Muscle of back (tissue), 3 donors: ENCODE measurements at regions not wholly inside any gene's neighbourhood (a gene's known extent, or its start where the extent isn't known, plus 50 kb on each side); places are given as distances from the start of the nearest gene placed in this dataset.
"Not testable (repeated sequence)": the region's sequence is repeated elsewhere in the genome, so short reads cannot be mapped to it uniquely, and the experiment has no call there.

Experiments
- DNase-seq, 3 donors: peaks; one replicate each; pipeline versions ENCODE4 v3.0.0 to v3.0.0-alpha.2; 2013

DNA sequence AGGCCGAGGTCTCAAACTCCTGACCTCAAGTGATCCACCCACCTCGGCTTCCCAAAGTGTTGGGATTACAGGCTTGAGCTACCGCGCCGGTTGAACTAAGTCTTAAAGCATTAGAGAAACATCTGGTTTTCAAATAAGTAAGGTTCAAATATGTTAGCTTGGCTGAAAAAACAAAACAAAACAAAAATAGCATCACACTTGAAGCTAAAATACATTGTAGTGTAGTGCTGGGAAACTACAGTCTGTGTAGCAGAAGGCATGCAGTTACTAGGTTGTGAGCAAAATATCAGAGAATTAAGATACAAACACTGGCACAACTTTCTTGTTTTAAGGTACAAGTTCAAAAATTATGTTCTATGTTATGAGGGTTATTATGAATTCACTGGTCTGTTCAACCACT is 224.8 kb upstream of the CHORDC1 start:
- DNase-seq, result peak in 1 of 3 donors; percentile 38

GRCh38 chr11:90446207-90446606 is 223.4 kb upstream of the CHORDC1 start:
- no peak for DNase-seq

- no peak for DNase-seq
Observed at GRCh38 chr11:90438069-90438468, 215.2 kb upstream of the CHORDC1 start.

- DNase-seq, result peak in 1 of 3 donors; percentile 8
Observed at GRCh38 chr11:90434858-90435257, 212.0 kb upstream of the CHORDC1 start.

GRCh38 chr11:90428836-90429235 is 206.0 kb upstream of the CHORDC1 start:
- no peak for DNase-seq

DNA sequence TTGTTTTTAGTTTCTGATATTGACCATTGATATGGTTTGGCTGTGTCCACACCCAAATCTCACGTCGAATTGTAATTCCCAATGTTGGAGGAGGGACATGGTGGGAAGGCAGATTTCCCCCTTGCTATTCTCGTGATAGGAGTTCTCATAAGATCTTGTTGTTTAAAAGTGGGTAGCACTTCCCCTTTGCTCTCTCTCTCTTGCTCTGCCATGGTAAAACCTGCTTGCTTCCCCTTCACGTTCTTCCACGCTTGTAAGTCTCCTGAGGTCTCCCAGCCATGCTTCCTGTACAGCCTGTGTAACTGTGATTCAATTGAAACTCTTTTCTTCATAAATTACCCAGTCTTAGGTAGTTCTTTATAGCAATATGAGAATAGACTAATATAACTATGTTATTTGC is 203.6 kb upstream of the CHORDC1 start:
- DNase-seq, result no peak

- peak in 1 of 3 donors; percentile 12 for DNase-seq
Observed at GRCh38 chr11:90423378-90423777, 200.5 kb upstream of the CHORDC1 start.

DNA sequence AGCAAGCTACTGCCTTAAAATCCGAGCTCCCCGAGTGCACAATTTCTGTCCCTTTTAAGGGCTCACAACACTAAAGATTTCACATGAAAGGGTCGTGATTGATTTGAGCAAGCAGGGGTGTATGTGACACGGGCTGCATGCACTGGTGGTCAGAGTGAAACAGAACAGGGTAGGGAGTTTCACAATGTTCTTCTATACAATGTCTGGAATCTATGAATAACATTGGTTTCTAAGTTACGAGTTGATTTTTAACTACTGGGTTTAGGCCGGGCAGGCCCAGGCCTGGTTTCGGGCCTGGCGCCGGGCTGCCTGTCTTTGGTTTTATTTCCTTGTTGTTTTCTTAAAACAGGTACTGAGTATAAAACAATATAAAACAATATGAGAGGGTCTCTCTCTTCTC is 199.9 kb upstream of the CHORDC1 start:
- DNase-seq, result not testable (repeated sequence)

DNA sequence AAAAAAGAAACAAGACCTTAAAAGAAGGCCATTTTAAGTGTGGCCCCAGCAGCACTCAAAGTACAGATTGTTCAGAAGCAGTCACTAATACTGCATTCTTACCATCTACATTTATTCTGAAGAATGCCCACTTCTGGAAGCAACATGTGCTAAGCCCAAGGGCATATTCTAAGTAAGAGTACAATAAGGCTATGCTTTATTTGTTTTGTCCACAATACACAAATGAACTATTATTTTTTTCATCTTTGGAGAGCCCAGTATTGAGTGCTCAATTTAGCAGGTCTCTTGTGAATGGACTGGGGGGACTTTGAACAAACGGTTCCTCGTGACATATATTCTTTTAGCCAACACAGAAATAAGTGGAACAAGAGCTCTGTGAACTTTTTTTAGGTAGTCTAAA is 191.4 kb upstream of the CHORDC1 start:
- no peak for DNase-seq

GRCh38 chr11:90407350-90407749 is 184.5 kb upstream of the CHORDC1 start:
- DNase-seq, result no peak

DNA sequence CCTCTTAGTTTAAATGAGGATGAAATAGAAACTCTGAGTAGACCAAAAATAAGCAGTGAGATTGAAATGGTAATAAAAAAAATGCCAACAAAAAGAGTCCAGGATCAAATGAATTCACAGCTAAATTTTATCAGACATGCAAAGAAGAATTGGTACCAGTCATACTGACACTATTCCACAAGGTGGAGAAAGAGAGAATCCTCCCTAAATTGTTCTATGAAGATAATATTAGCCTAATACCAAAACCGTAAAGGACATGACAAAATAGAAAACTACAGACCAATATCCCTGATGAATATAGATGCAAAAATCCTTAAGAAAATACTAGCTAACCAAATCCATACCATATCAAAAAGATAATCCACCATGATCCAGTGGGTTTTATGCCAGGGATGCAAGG is 169.8 kb upstream of the CHORDC1 start:
- DNase-seq, result no peak

GRCh38 chr11:90391756-90392155 is 168.9 kb upstream of the CHORDC1 start:
- no peak for DNase-seq

GRCh38 chr11:90380206-90380605 is 157.4 kb upstream of the CHORDC1 start:
- DNase-seq, result no peak

- DNase-seq, result no peak
Observed at GRCh38 chr11:90373971-90374370, 151.1 kb upstream of the CHORDC1 start.

- DNase-seq, result no peak
Observed at GRCh38 chr11:90364527-90364926, 141.7 kb upstream of the CHORDC1 start.

- no peak for DNase-seq
Observed at GRCh38 chr11:90363739-90364138, 140.9 kb upstream of the CHORDC1 start.

GRCh38 chr11:90355200-90355599 is 132.4 kb upstream of the CHORDC1 start:
- DNase-seq, result peak in 1 of 3 donors; percentile 2

GRCh38 chr11:90349731-90350130 is 126.9 kb upstream of the CHORDC1 start:
- DNase-seq, result no peak

DNA sequence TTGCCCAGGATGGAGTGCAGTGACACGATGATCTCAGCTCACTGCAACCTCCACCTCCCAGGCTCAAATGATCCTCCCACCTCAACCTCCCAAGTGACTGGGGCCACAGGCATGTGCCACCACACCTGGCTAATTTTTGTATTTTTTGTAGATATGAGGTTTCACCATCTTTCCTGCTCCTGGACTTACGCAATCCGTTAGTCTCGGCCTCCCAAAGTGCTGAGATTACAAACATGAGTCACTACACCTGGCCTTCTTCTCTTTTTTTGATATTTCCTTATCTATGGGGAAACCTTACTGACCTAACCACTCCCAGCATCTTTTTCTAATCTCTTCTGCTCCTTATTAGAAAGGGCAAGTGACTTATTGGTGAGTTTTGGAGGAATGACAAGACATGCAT is 121.7 kb upstream of the CHORDC1 start:
- no peak for DNase-seq

GRCh38 chr11:90343673-90344072 is 120.8 kb upstream of the CHORDC1 start:
- DNase-seq, result no peak

GRCh38 chr11:90341986-90342385 is 119.1 kb upstream of the CHORDC1 start:
- DNase-seq, result no peak

DNA sequence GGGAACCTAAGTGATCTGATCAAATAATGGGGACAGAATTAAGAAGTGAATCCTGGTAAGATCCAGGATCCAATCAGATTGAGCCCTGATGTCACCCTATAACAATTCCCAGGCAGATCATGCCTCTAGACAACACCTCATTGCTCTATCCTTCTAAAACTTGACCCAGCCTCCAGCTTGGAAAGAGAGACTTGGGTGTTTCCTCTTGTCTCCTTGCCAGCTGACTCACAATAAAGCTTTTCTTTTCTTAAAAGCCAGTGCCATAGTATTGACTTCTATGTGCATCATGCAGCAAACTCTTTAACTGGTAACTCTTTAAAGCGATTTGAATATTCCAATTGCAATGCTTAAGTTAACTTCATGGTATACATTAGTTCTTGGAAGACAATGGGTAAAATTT is 109.6 kb upstream of the CHORDC1 start:
- DNase-seq, result no peak

DNA sequence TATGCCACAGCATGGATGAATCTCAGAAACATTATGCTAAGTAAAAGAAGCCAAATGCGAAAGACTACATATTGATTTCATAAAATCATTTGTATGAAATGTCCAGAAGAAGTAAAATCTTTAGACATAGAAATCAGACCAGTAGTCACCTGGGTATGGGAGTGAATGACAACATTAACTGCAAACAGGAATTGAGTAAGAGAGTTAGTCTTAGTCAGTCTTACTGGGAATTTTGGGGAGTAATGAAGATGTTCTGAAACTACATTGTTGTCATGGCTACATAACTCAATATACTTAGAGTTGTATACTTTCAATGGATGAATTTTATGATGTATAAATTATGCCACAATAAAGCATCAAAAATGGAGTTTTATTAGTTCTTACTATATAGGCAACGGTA is 107.8 kb upstream of the CHORDC1 start:
- DNase-seq, result no peak

DNA sequence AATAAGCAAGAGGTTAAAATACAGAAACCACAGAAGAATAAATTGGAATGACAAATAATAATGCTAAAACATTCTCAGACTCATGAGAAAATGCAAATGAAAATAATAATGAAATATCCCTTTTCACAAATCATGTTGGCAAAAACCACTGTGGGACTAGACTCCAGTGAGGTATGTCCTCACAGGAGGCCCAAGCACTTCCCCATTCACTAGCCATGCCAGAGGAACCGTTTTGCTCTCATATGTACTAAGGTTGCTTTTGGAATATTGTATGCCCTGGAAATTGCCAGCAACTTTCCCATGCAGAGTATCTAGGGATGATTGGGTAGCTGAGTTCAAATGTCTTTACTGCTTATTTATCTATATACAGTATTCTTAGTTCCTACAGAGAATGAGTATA is 106.2 kb upstream of the CHORDC1 start:
- DNase-seq, result no peak

GRCh38 chr11:90326647-90327046 is 103.8 kb upstream of the CHORDC1 start:
- DNase-seq, result no peak
